ENCODE measurements at regions not wholly inside any gene's neighbourhood (a gene's known extent, or its start where the extent isn't known, plus 50 kb on each side); places are given as distances from the start of the nearest gene placed in this dataset.

DNA sequence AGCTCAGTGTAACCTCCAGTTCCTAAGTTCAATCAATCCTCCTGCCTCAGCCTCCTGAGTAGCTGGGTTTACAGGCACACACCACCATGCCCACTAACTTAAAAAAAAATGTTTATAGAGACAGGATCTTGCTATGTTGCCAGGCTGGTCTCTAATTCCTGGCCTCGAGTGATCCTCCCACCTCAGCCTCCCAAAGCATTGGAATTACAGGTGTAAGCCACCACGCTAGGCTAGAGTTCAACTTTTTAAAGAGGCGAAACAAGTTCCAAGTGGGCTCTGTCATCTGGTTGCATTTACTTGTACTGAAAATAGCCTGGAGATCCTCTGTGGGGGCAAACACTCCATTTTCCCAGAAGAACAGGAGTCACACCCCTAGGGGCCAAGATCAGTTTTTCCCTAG is 100.7 kb upstream of the RIPOR2 start:
- no peak for DNase-seq (ENCODE audit: low spot score, unreplicated experiment)
- Mint-ChIP-seq H3K27ac (no peak overlapping the region), H3K27me3 (no peaks in the 10 kb centered on the region), H3K36me3 (ENCODE audit: insufficient read depth) (no peaks in the 10 kb centered on the region), H3K9me3 (ENCODE audit: low read depth) (no peaks in the 10 kb centered on the region), H3K4me1 (ENCODE audit: low read depth) (peaks cover 11% of the 10 kb centered on the region), H3K4me3 (ENCODE audit: low read depth) (no peak overlapping the region)
- no peak for TF ChIP-seq CTCF (IDR thresholded peaks at IDR 0.05; ENCODE audit: unreplicated experiment)

DNA sequence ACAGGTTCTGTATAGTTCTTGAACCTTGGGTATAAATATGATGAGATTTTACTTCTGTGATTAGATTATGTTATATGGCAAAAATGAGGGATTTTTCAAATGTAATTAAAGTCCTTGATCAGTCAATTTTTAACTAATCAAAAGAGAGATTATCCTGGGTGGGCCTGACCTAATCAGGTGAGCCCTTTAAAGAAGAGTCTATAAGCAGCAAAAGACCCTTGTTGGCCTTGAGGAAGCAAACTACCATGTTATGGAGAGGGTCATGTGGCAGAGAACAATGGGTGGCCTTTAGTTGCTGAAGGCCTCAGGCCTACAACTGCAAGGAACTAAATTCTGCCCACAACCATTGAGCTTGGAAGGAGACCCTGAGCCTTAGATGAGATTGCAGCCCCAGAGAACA is 102.5 kb upstream of the RIPOR2 start:
- no peaks in the 10 kb centered on the region for H3K27me3 Mint-ChIP-seq
- no peak for TF ChIP-seq CTCF (IDR thresholded peaks at IDR 0.05; ENCODE audit: unreplicated experiment)
- no peak overlapping the region for H3K27ac Mint-ChIP-seq
- H3K9me3 Mint-ChIP-seq (ENCODE audit: low read depth): no peaks in the 10 kb centered on the region
- H3K4me3 Mint-ChIP-seq (ENCODE audit: low read depth): no peak overlapping the region
- no peak for DNase-seq (ENCODE audit: low spot score, unreplicated experiment)
- H3K4me1 Mint-ChIP-seq (ENCODE audit: low read depth): peaks cover 14% of the 10 kb centered on the region
- no peaks in the 10 kb centered on the region for H3K36me3 Mint-ChIP-seq (ENCODE audit: insufficient read depth)

DNA sequence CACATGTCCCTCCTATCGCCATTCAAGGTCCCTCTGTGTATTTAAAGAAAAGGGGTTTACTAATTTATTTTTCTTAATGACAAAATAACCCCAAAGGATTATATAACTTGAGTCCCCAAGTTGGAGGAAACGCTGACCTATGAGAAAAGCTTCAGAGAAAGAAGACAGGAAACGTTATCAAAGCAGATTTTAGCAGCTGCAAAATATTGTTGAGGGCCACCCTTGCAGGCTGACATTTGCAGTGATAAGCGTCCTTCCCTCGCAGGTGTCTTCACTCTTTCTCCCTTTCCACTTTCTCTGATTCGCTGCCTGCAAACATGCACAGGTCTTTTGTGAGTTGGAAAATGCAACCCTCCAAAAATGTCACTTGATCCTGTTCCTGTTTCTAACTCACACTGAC is 103.2 kb upstream of the RIPOR2 start:
- Mint-ChIP-seq H3K27ac (no peak overlapping the region), H3K4me1 (ENCODE audit: low read depth) (peaks cover 15% of the 10 kb centered on the region)
- DNase-seq (ENCODE audit: low spot score, unreplicated experiment): no peak

GRCh38 chr6:25041485-25042035 is 105.8 kb upstream of the RIPOR2 start:
- no peak for DNase-seq (ENCODE audit: low spot score, unreplicated experiment)
- H3K4me1 Mint-ChIP-seq (ENCODE audit: low read depth): peaks cover 6% of the 10 kb centered on the region
- H3K36me3 Mint-ChIP-seq (ENCODE audit: insufficient read depth): no peaks in the 10 kb centered on the region
- H3K27me3 Mint-ChIP-seq: no peaks in the 10 kb centered on the region
- no peak overlapping the region for H3K27ac Mint-ChIP-seq
- H3K9me3 Mint-ChIP-seq (ENCODE audit: low read depth): no peaks in the 10 kb centered on the region
- H3K4me3 Mint-ChIP-seq (ENCODE audit: low read depth): no peak overlapping the region
- no peak for TF ChIP-seq CTCF (IDR thresholded peaks at IDR 0.05; ENCODE audit: unreplicated experiment)

More for the DNA sequence above, 103.2 kb upstream of the RIPOR2 start:
- H3K36me3 Mint-ChIP-seq (ENCODE audit: insufficient read depth): no peaks in the 10 kb centered on the region
- no peaks in the 10 kb centered on the region for H3K27me3 Mint-ChIP-seq
- no peak overlapping the region for H3K4me3 Mint-ChIP-seq (ENCODE audit: low read depth)
- H3K9me3 Mint-ChIP-seq (ENCODE audit: low read depth): no peaks in the 10 kb centered on the region
- no peak for TF ChIP-seq CTCF (IDR thresholded peaks at IDR 0.05; ENCODE audit: unreplicated experiment)

DNA sequence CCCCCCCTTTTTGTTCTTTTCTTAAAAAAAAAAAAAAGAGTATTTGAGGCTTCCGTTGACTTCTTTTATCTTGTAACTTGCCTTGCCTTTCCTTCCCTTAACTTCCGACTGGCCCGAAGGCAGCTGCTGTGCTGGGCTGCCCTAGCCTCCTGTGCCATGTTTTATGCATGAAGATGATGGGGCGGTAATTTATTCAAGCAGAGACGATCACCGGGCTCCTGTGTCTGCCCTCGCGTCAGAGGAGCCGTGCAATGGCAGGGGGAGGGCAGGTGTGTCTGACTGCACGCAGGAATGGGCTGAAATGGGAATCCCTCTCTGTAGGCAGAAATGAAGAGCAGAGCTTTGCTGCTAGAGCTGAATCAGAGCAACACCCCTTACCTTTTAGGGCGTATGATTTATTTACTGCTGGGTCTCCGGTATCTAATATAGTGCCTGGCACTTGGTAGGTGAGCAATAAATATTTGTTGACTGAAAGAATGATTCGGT is 106.3 kb upstream of the RIPOR2 start:
- H3K4me1 Mint-ChIP-seq (ENCODE audit: low read depth): peaks cover 6% of the 10 kb centered on the region
- no peak for DNase-seq (ENCODE audit: low spot score, unreplicated experiment)
- H3K9me3 Mint-ChIP-seq (ENCODE audit: low read depth): no peaks in the 10 kb centered on the region
- no peaks in the 10 kb centered on the region for H3K36me3 Mint-ChIP-seq (ENCODE audit: insufficient read depth)
- no peak for TF ChIP-seq CTCF (IDR thresholded peaks at IDR 0.05; ENCODE audit: unreplicated experiment)
- H3K4me3 Mint-ChIP-seq (ENCODE audit: low read depth): no peak overlapping the region
- H3K27me3 Mint-ChIP-seq: no peaks in the 10 kb centered on the region
- no peak overlapping the region for H3K27ac Mint-ChIP-seq
